ENCODE measurements at regions not wholly inside any gene's neighbourhood (a gene's known extent, or its start where the extent isn't known, plus 50 kb on each side); places are given as distances from the start of the nearest gene placed in this dataset.
A peak's percentile ranks its signal among the peaks of the same experiment; 100 is the strongest.

- Histone ChIP-seq H2BK120ac (ENCODE audit: low read depth, low read length) (no peak overlapping the region), H4K91ac (ENCODE audit: low read depth, low read length, poor library complexity) (no peak overlapping the region), H2BK12ac (ENCODE audit: low read length) (no peak overlapping the region), H3K18ac (ENCODE audit: low read length) (no peak overlapping the region), H2AK5ac (ENCODE audit: low read depth, low read length) (no peak overlapping the region), H3K4ac (ENCODE audit: low read length) (no peak overlapping the region), H2BK5ac (ENCODE audit: low read length) (no peak overlapping the region), H3K4me1 (ENCODE audit: control insufficient read depth in 2 of 2, insufficient read depth in 1 of 2, low read depth in 1 of 2, low read length in 2 of 2) (peaks cover 0 to 1% of the 10 kb centered on the region in 2 donors), H3K14ac (ENCODE audit: low read length) (no peak overlapping the region), H3K36me3 (replicated peaks in 1 of 2; ENCODE audit: control insufficient read depth in 2 of 2, insufficient read depth in 2 of 2, low read length in 2 of 2) (no peaks in the 10 kb centered on the region), H3K4me3 (ENCODE audit: low read length in 2 of 2) (no peak overlapping the region), H3K27me3 (ENCODE audit: control insufficient read depth in 3 of 3, insufficient read depth in 3 of 3, low read depth in 1 of 3, low read length in 3 of 3) (peaks cover 0 to 3% (median 0%) of the 10 kb centered on the region in 3 experiments), H2BK15ac (ENCODE audit: low read length) (no peak overlapping the region), H3K4me2 (ENCODE audit: insufficient read depth, low read length, poor library complexity, severe bottlenecking) (no peak overlapping the region), H3K79me1 (ENCODE audit: low read depth, low read length) (no peaks in the 10 kb centered on the region), H2AFZ (ENCODE audit: low read length) (no peak overlapping the region), H3K9ac (ENCODE audit: low read depth, low read length, poor library complexity) (no peak overlapping the region), H3K9me3 (replicated peaks in 1 of 2; ENCODE audit: control insufficient read depth in 2 of 2, insufficient read depth in 1 of 2, low read depth in 1 of 2, low read length in 2 of 2) (no peaks in the 10 kb centered on the region), H3K27ac (replicated peaks; ENCODE audit: low read length) (no peak overlapping the region), H3K23ac (ENCODE audit: low read depth, low read length, poor library complexity) (no peak overlapping the region), H4K8ac (ENCODE audit: low read depth, low read length) (no peak overlapping the region)
- WGBS, 2 donors (ENCODE audit: extremely low coverage in 2 of 2, insufficient read length in 2 of 2, insufficient replicate concordance in 1 of 2) = no CpG with 5 or more reads among the region's 7 CpGs
- DNase-seq (ENCODE audit: low spot score) = no peak
Measured at GRCh38 chr11:116231543-116231942, 541.2 kb downstream of the BUD13 start.

GRCh38 chr11:116230438-116230837 is 542.3 kb downstream of the BUD13 start:
- no peak overlapping the region for H3K4me2 ChIP-seq (ENCODE audit: insufficient read depth, low read length, poor library complexity, severe bottlenecking)
- H4K8ac ChIP-seq (ENCODE audit: low read depth, low read length) = no peak overlapping the region
- no peak overlapping the region for H3K23ac ChIP-seq (ENCODE audit: low read depth, low read length, poor library complexity)
- no peaks in the 10 kb centered on the region for H3K9me3 ChIP-seq (replicated peaks in 1 of 2; ENCODE audit: control insufficient read depth in 2 of 2, insufficient read depth in 1 of 2, low read depth in 1 of 2, low read length in 2 of 2)
- no peak overlapping the region for H2BK120ac ChIP-seq (ENCODE audit: low read depth, low read length)
- no peak for DNase-seq (ENCODE audit: low spot score)
- no peak overlapping the region for H3K27ac ChIP-seq (replicated peaks; ENCODE audit: low read length)
- no peak overlapping the region for H2BK15ac ChIP-seq (ENCODE audit: low read length)
- no peaks in the 10 kb centered on the region for H3K79me1 ChIP-seq (ENCODE audit: low read depth, low read length)
- peaks cover 1% of the 10 kb centered on the region in 2 donors for H3K4me1 ChIP-seq (ENCODE audit: control insufficient read depth in 2 of 2, insufficient read depth in 1 of 2, low read depth in 1 of 2, low read length in 2 of 2)
- H3K27me3 ChIP-seq (ENCODE audit: control insufficient read depth in 3 of 3, insufficient read depth in 3 of 3, low read depth in 1 of 3, low read length in 3 of 3) = peaks cover 0 to 3% (median 0%) of the 10 kb centered on the region in 3 experiments
- no peak overlapping the region for H3K9ac ChIP-seq (ENCODE audit: low read depth, low read length, poor library complexity)
- no peak overlapping the region for H3K14ac ChIP-seq (ENCODE audit: low read length)
- H4K91ac ChIP-seq (ENCODE audit: low read depth, low read length, poor library complexity) = no peak overlapping the region
- H2AFZ ChIP-seq (ENCODE audit: low read length) = no peak overlapping the region
- WGBS, 2 donors (ENCODE audit: extremely low coverage in 2 of 2, insufficient read length in 2 of 2, insufficient replicate concordance in 1 of 2) = no CpG with 5 or more reads among the region's 8 CpGs
- H2AK5ac ChIP-seq (ENCODE audit: low read depth, low read length) = no peak overlapping the region
- H2BK5ac ChIP-seq (ENCODE audit: low read length) = no peak overlapping the region
- H3K18ac ChIP-seq (ENCODE audit: low read length) = no peak overlapping the region
- no peak overlapping the region for H2BK12ac ChIP-seq (ENCODE audit: low read length)
- H3K4ac ChIP-seq (ENCODE audit: low read length) = no peak overlapping the region
- no peak overlapping the region for H3K4me3 ChIP-seq (ENCODE audit: low read length in 2 of 2)
- H3K36me3 ChIP-seq (replicated peaks in 1 of 2; ENCODE audit: control insufficient read depth in 2 of 2, insufficient read depth in 2 of 2, low read length in 2 of 2) = no peaks in the 10 kb centered on the region

GRCh38 chr11:116229236-116229970 is 543.4 kb downstream of the BUD13 start:
- no peak overlapping the region for H4K91ac ChIP-seq (ENCODE audit: low read depth, low read length, poor library complexity)
- WGBS, 2 donors (ENCODE audit: extremely low coverage in 2 of 2, insufficient read length in 2 of 2, insufficient replicate concordance in 1 of 2) = no CpG with 5 or more reads among the region's 9 CpGs
- no peak overlapping the region for H3K23ac ChIP-seq (ENCODE audit: low read depth, low read length, poor library complexity)
- no peak overlapping the region for H3K14ac ChIP-seq (ENCODE audit: low read length)
- peaks cover 0 to 3% (median 0%) of the 10 kb centered on the region in 3 experiments for H3K27me3 ChIP-seq (ENCODE audit: control insufficient read depth in 3 of 3, insufficient read depth in 3 of 3, low read depth in 1 of 3, low read length in 3 of 3)
- no peak overlapping the region for H2BK12ac ChIP-seq (ENCODE audit: low read length)
- no peak overlapping the region for H2BK15ac ChIP-seq (ENCODE audit: low read length)
- DNase-seq (ENCODE audit: low spot score) = no peak
- H3K36me3 ChIP-seq (replicated peaks in 1 of 2; ENCODE audit: control insufficient read depth in 2 of 2, insufficient read depth in 2 of 2, low read length in 2 of 2) = no peaks in the 10 kb centered on the region
- H3K4ac ChIP-seq (ENCODE audit: low read length) = no peak overlapping the region
- H2BK120ac ChIP-seq (ENCODE audit: low read depth, low read length) = no peak overlapping the region
- no peak overlapping the region for H2AK5ac ChIP-seq (ENCODE audit: low read depth, low read length)
- H2AFZ ChIP-seq (ENCODE audit: low read length) = no peak overlapping the region
- no peak overlapping the region for H3K18ac ChIP-seq (ENCODE audit: low read length)
- no peak overlapping the region for H3K27ac ChIP-seq (replicated peaks; ENCODE audit: low read length)
- H3K9me3 ChIP-seq (replicated peaks in 1 of 2; ENCODE audit: control insufficient read depth in 2 of 2, insufficient read depth in 1 of 2, low read depth in 1 of 2, low read length in 2 of 2) = no peaks in the 10 kb centered on the region
- H3K4me1 ChIP-seq (ENCODE audit: control insufficient read depth in 2 of 2, insufficient read depth in 1 of 2, low read depth in 1 of 2, low read length in 2 of 2) = peaks cover 1 to 5% of the 10 kb centered on the region in 2 donors
- no peak overlapping the region for H3K9ac ChIP-seq (ENCODE audit: low read depth, low read length, poor library complexity)
- no peak overlapping the region for H3K4me2 ChIP-seq (ENCODE audit: insufficient read depth, low read length, poor library complexity, severe bottlenecking)
- no peaks in the 10 kb centered on the region for H3K79me1 ChIP-seq (ENCODE audit: low read depth, low read length)
- no peak overlapping the region for H3K4me3 ChIP-seq (ENCODE audit: low read length in 2 of 2)
- H4K8ac ChIP-seq (ENCODE audit: low read depth, low read length) = no peak overlapping the region
- no peak overlapping the region for H2BK5ac ChIP-seq (ENCODE audit: low read length)

- H2AK5ac ChIP-seq (ENCODE audit: low read depth, low read length) = no peak overlapping the region
- no peak overlapping the region for H2BK15ac ChIP-seq (ENCODE audit: low read length)
- H2BK120ac ChIP-seq (ENCODE audit: low read depth, low read length) = no peak overlapping the region
- no peak overlapping the region for H2BK12ac ChIP-seq (ENCODE audit: low read length)
- H4K91ac ChIP-seq (ENCODE audit: low read depth, low read length, poor library complexity) = no peak overlapping the region
- H3K4ac ChIP-seq (ENCODE audit: low read length) = no peak overlapping the region
- H3K27me3 ChIP-seq (ENCODE audit: control insufficient read depth in 3 of 3, insufficient read depth in 3 of 3, low read depth in 1 of 3, low read length in 3 of 3) = peaks cover 0 to 3% (median 0%) of the 10 kb centered on the region in 3 experiments
- no peaks in the 10 kb centered on the region for H3K79me1 ChIP-seq (ENCODE audit: low read depth, low read length)
- no peaks in the 10 kb centered on the region for H3K36me3 ChIP-seq (replicated peaks in 1 of 2; ENCODE audit: control insufficient read depth in 2 of 2, insufficient read depth in 2 of 2, low read length in 2 of 2)
- DNase-seq (ENCODE audit: low spot score) = no peak
- no peak overlapping the region for H2BK5ac ChIP-seq (ENCODE audit: low read length)
- H3K9ac ChIP-seq (ENCODE audit: low read depth, low read length, poor library complexity) = no peak overlapping the region
- WGBS, 2 donors (ENCODE audit: extremely low coverage in 2 of 2, insufficient read length in 2 of 2, insufficient replicate concordance in 1 of 2) = no CpG with 5 or more reads among the region's 3 CpGs
- no peak overlapping the region for H3K4me3 ChIP-seq (ENCODE audit: low read length in 2 of 2)
- H2AFZ ChIP-seq (ENCODE audit: low read length) = no peak overlapping the region
- no peak overlapping the region for H3K27ac ChIP-seq (replicated peaks; ENCODE audit: low read length)
- no peak overlapping the region for H3K18ac ChIP-seq (ENCODE audit: low read length)
- no peaks in the 10 kb centered on the region for H3K9me3 ChIP-seq (replicated peaks in 1 of 2; ENCODE audit: control insufficient read depth in 2 of 2, insufficient read depth in 1 of 2, low read depth in 1 of 2, low read length in 2 of 2)
- H3K4me1 ChIP-seq (ENCODE audit: control insufficient read depth in 2 of 2, insufficient read depth in 1 of 2, low read depth in 1 of 2, low read length in 2 of 2) = peaks cover 1 to 4% of the 10 kb centered on the region in 2 donors
- peak overlapping the region; percentile 31 for H3K14ac ChIP-seq (ENCODE audit: low read length)
- no peak overlapping the region for H3K23ac ChIP-seq (ENCODE audit: low read depth, low read length, poor library complexity)
- H4K8ac ChIP-seq (ENCODE audit: low read depth, low read length) = no peak overlapping the region
- no peak overlapping the region for H3K4me2 ChIP-seq (ENCODE audit: insufficient read depth, low read length, poor library complexity, severe bottlenecking)
Measured at GRCh38 chr11:116226731-116227130, 546.1 kb downstream of the BUD13 start.

Data from neuronal stem cell (in vitro differentiated cells).